HCT116 (cell line): ENCODE measurements at regions not wholly inside any gene's neighbourhood (a gene's known extent, or its start where the extent isn't known, plus 50 kb on each side); places are given as distances from the start of the nearest gene placed in this dataset.

Experiments used
- ATAC-seq: fragments of 200-7000 bp; cut with Tn5 transposase; 2 replicates; pipeline ENCODE4 v1.9.1; 2020; ENCODE audit warnings: mild to moderate bottlenecking, moderate library complexity
- BruUV-seq: library from RNA; stranded (reverse); fragments of 400-500 nt; replicated peaks from 2 replicates; lab custom pipeline; 2021; lab: Mats Ljungman, UMichigan
- CTCF ChIA-PET: fragments of 300-600 bp; sonication (Branson Sonifier 250); formaldehyde crosslinking; loops from one replicate; lab custom pipeline; 2021; ENCODE audit warnings: antibody characterized with exemption; lab: Charles Lee
- POLR2A ChIA-PET: fragments of 300-600, 350-600 bp; sonication (Branson Sonifier 250); formaldehyde crosslinking; loops from one replicate; lab custom pipeline; 2021; ENCODE audit warnings: antibody characterized with exemption; lab: Charles Lee
- RAD21 ChIA-PET, 2 experiments: fragments of 300-600 bp; sonication (Branson Sonifier 250); formaldehyde crosslinking; loops; one replicate each; lab custom pipeline; 2023; ENCODE audit warnings: low total read pairs in 2 of 2; ENCODE audit not compliant: uncharacterized antibody in 2 of 2, unreplicated experiment in 2 of 2, low non-redundant PET in 1 of 2; lab: Charles Lee
- DNase-seq: peaks from one replicate; pipeline ENCODE4 v3.0.0-alpha.2; 2010; ENCODE audit warnings: low read depth, low spot score
- H2AFZ ChIP-seq: fragments of 200-600 bp; shearing (Covaris generic), sonication (generic); 2 replicates; pipeline ENCODE4 v1.6.1; 2017; ENCODE audit warnings: low read depth, mixed run types, mixed read lengths, antibody characterized with exemption, low read length; ENCODE audit not compliant: poor library complexity, severe bottlenecking
- H3K27ac ChIP-seq: 2 replicates; pipeline ENCODE4 v1.5.1; 2012; ENCODE audit warnings: low read depth, low read length
- H3K27me3 ChIP-seq: fragments of 200-600 bp; sonication (generic); 2 replicates; pipeline ENCODE4 v1.6.1; 2016; ENCODE audit warnings: mixed run types, low read length, mixed read lengths; ENCODE audit not compliant: insufficient read depth
- H3K36me3 ChIP-seq, 2 experiments: fragments of 200-500 bp in 1 of 2; fragments of 200-600 bp in 1 of 2; sonication (Bioruptor generic) in 1 of 2; sonication (generic) in 1 of 2; 2 replicates each; pipeline versions ENCODE4 v1.5.1 to v1.6.1; 2014 to 2016; ENCODE audit warnings: low read length in 2 of 2, inconsistent platforms in 1 of 2, mixed read lengths in 1 of 2, mixed run types in 1 of 2; ENCODE audit not compliant: insufficient read depth in 2 of 2, control insufficient read depth in 1 of 2
- H3K4me1 ChIP-seq, 2 experiments: fragments of 200-600 bp in 1 of 2; sonication (generic) in 1 of 2; 2 replicates each; pipeline versions ENCODE4 v1.5.1 to v1.6.1; 2012 to 2017; ENCODE audit warnings: low read length in 2 of 2, inconsistent platforms in 1 of 2, mild to moderate bottlenecking in 1 of 2, mixed read lengths in 1 of 2, mixed run types in 1 of 2, moderate library complexity in 1 of 2; ENCODE audit not compliant: insufficient read depth in 2 of 2, control insufficient read depth in 1 of 2
- H3K4me2 ChIP-seq: fragments of 200-600 bp; sonication (generic); 2 replicates; pipeline ENCODE4 v1.6.1; 2017; ENCODE audit warnings: mixed run types, low read length, mixed read lengths
- H3K4me3 ChIP-seq, 2 experiments: fragments of 200-600 bp in 1 of 2; sonication (generic) in 1 of 2; replicated peaks in 1 of 2; 2 replicates each; pipeline ENCODE4 v1.5.1; 2011 to 2016; ENCODE audit warnings: low read length in 2 of 2, control low read depth in 1 of 2, low read depth in 1 of 2, mild to moderate bottlenecking in 1 of 2, mixed read lengths in 1 of 2, mixed run types in 1 of 2
- H3K79me2 ChIP-seq: fragments of 200-600 bp; sonication (generic); 2 replicates; pipeline ENCODE4 v1.6.1; 2017; ENCODE audit warnings: mild to moderate bottlenecking, mixed run types, low read length, moderate library complexity, mixed read lengths; ENCODE audit not compliant: insufficient read depth
- H3K9ac ChIP-seq: fragments of 200-600 bp; sonication (generic); 2 replicates; pipeline ENCODE4 v1.6.1; 2016; ENCODE audit warnings: low read length, mixed read lengths
- H3K9me2 ChIP-seq: fragments of 200-600 bp; sonication (generic), shearing (Covaris generic); 2 replicates; pipeline ENCODE4 v1.6.1; 2017; ENCODE audit warnings: mixed run types, mild to moderate bottlenecking, moderate library complexity; ENCODE audit not compliant: insufficient read depth
- H3K9me3 ChIP-seq, 2 experiments: fragments of 200-500 bp in 1 of 2; fragments of 200-600 bp in 1 of 2; sonication (Bioruptor generic) in 1 of 2; sonication (generic) in 1 of 2; 2 replicates each; pipeline ENCODE4 v1.6.1; 2014 to 2017; ENCODE audit warnings: low read length in 2 of 2, mixed read lengths in 2 of 2, inconsistent platforms in 1 of 2, low read depth in 1 of 2, mild to moderate bottlenecking in 1 of 2, mixed run types in 1 of 2, moderate library complexity in 1 of 2; ENCODE audit not compliant: control insufficient read depth in 1 of 2, insufficient read depth in 1 of 2
- H4K20me1 ChIP-seq: fragments of 200-600 bp; sonication (generic), shearing (Covaris generic); 2 replicates; pipeline ENCODE4 v1.6.1; 2017; ENCODE audit warnings: mixed run types, mild to moderate bottlenecking, moderate library complexity; ENCODE audit not compliant: insufficient read depth
- EGR1 ChIP-seq: IDR thresholded peaks from 2 replicates; pipeline ENCODE4 v1.6.1; 2012; ENCODE audit warnings: low read depth
- ELF1 ChIP-seq: IDR thresholded peaks from 2 replicates; pipeline ENCODE4 v1.6.1; 2012; ENCODE audit warnings: low read depth, borderline replicate concordance
- EZH2 ChIP-seq: fragments of 200-600 bp; sonication (generic); IDR thresholded peaks from 2 replicates; pipeline ENCODE4 v1.6.1; 2017; ENCODE audit warnings: antibody characterized with exemption, mixed run types
- EZH2phosphoT487 ChIP-seq: fragments of 200-600 bp; IDR thresholded peaks from 2 replicates; pipeline ENCODE4 v1.6.1; 2018; ENCODE audit warnings: antibody characterized with exemption, borderline replicate concordance
- FOSL1 ChIP-seq: IDR thresholded peaks from 2 replicates; pipeline ENCODE4 v1.6.1; 2012; ENCODE audit warnings: low read depth
- JUND ChIP-seq: IDR thresholded peaks from 2 replicates; pipeline ENCODE4 v1.6.1; 2012
- POLR2A ChIP-seq: IDR thresholded peaks from 2 replicates; pipeline ENCODE4 v1.7.0; 2011; ENCODE audit warnings: borderline replicate concordance; ENCODE audit not compliant: insufficient read depth, insufficient read length; ENCODE audit errors: extremely low read depth
- POLR2AphosphoS5 ChIP-seq: IDR thresholded peaks from 2 replicates; pipeline ENCODE4 v1.6.1; 2011; ENCODE audit warnings: mild to moderate bottlenecking, low read depth, low read length, moderate library complexity
- RAD21 ChIP-seq: IDR thresholded peaks from 2 replicates; pipeline ENCODE4 v1.6.1; 2012; ENCODE audit warnings: low read depth, mild to moderate bottlenecking
- SIN3A ChIP-seq: IDR thresholded peaks from 2 replicates; pipeline ENCODE4 v1.6.1; 2012; ENCODE audit warnings: low read depth
- YY1 ChIP-seq: IDR thresholded peaks from 2 replicates; pipeline ENCODE4 v1.6.1; 2011; ENCODE audit warnings: low read length, low read depth, moderate library complexity, mild to moderate bottlenecking; ENCODE audit not compliant: insufficient replicate concordance; ENCODE audit errors: extremely low read depth
- ZFX ChIP-seq: fragments of 450-650 bp; IDR thresholded peaks from 2 replicates; pipeline ENCODE4 v1.6.1; 2017
- ZNF274 ChIP-seq: fragments of 200-500 bp; sonication (Bioruptor generic); IDR thresholded peaks from 2 replicates; pipeline ENCODE4 v1.6.1; 2014; ENCODE audit warnings: mild to moderate bottlenecking, low read depth, low read length, inconsistent platforms
- intact Hi-C: fragments of 100-400 bp; cut with micrococcal nuclease; formaldehyde crosslinking; loops from 2 replicates; pipeline ENCODE4 v1.10.0; 2022
- TF ChIP-seq, protein P1 (sequence below), 3 experiments: fragments of 200-600 bp in 1 of 3; sonication (generic) in 1 of 3; IDR thresholded peaks in 2 of 3; conservative IDR thresholded peaks in 1 of 3; 2 replicates each; pipeline ENCODE4 v1.5.1; 2012 to 2017; ENCODE audit warnings: low read depth in 2 of 3, low read length in 2 of 3, antibody characterized with exemption in 1 of 3, borderline replicate concordance in 1 of 3, control low read depth in 1 of 3, mild to moderate bottlenecking in 1 of 3, mixed read lengths in 1 of 3, mixed run types in 1 of 3, moderate library complexity in 1 of 3; ENCODE audit not compliant: insufficient read depth in 1 of 3
- TF ChIP-seq, protein P2 (sequence below): IDR thresholded peaks from 2 replicates; pipeline ENCODE4 v1.6.1; 2012
- TF ChIP-seq, protein P3 (sequence below): IDR thresholded peaks from 2 replicates; pipeline ENCODE4 v1.6.1; 2012
- TF ChIP-seq, protein P4 (sequence below): IDR thresholded peaks from 2 replicates; pipeline ENCODE4 v1.6.1; 2012; ENCODE audit warnings: low read depth
- TF ChIP-seq, protein P5 (sequence below): IDR thresholded peaks from 2 replicates; pipeline ENCODE4 v1.6.1; 2011; ENCODE audit warnings: mild to moderate bottlenecking, low read length, moderate library complexity; ENCODE audit not compliant: insufficient replicate concordance; ENCODE audit errors: extremely low read depth

DNA sequence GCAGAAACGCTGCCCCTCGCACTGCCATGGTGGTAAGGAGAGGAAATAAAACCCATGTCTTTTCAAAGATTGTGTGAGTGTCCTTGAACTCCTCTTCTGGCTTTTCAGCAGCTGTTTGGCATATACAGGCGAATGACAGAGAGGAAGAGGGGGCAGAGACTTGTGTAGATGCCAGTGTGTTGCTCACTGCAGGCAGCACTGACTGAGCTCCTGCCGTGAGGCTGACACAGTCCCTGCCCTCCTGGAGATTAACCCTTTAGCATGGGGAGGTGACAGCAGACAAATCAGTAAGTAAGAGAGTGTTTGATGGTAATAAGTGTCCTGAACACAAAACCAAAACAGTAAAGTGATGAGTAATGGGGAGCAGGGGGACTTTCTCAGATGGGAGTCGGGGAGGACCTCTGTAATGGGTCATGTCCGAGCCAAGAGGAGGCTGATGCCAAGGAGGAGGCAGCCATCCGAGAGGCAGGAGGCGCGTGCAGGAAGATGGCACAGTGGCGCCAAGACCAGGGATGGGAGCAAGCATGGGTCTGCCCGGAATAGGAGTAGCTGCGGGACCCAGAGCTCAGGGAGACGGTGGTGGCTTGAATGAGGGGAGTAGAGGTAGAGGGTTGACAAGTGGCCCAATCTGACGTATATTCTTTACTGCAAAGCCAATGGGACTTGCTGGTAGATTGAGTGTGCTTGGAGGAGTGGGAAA, 182.2 kb downstream of the FOXO1 start (continued):
- no peak for TF ChIP-seq ELF1

DNA sequence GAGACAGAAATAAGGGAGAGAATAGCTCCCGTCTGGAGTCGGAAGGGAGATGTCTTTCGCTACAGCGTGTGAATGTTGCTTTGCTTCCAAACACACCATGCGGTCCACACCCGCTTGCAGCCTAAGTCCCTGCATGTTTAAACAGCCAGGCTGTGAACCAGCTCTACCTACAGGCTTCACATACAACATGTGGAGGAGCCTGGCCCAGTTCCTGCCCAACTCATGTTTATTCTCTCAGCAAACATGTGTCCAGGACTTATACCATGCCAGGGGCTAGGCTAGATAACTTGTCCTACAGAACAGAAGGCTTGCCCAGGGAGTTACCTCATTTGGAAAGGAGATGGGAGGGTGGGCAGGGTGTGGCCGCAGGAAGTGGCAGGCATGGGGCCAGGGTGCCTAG, 181.5 kb downstream of the FOXO1 start:
- CTCF ChIA-PET, result no interaction called here
- Histone ChIP-seq H3K9me3 (no peaks in the 10 kb centered on the region), H3K9me2 (no peaks in the 10 kb centered on the region), H3K4me1 (peaks cover 0 to 8% of the 10 kb centered on the region in 2 experiments; a peak in 1 of 4 replicates), H3K79me2 (no peaks in the 10 kb centered on the region), H3K27ac (no peak overlapping the region), H2AFZ (no peak overlapping the region), H3K27me3 (no peaks in the 10 kb centered on the region), H4K20me1 (no peaks in the 10 kb centered on the region), H3K4me3 (no peak overlapping the region), H3K4me2 (no peak overlapping the region), H3K36me3 (no peaks in the 10 kb centered on the region), H3K9ac (no peak overlapping the region)
- DNase-seq (no peak), ATAC-seq (no peak)
- intact Hi-C loops, result no loop called here
- RAD21 ChIA-PET, result no interaction called here
- no TSS peak for BruUV-seq
- POLR2A ChIA-PET, result no interaction called here
- TF ChIP-seq JUND, result no peak
- no peak for TF ChIP-seq EGR1
- no peak for TF ChIP-seq ZNF274
- TF ChIP-seq RAD21, result no peak
- no peak for TF ChIP-seq POLR2A
- TF ChIP-seq SIN3A, result no peak
- TF ChIP-seq POLR2AphosphoS5, result no peak
- TF ChIP-seq, protein P1, sequence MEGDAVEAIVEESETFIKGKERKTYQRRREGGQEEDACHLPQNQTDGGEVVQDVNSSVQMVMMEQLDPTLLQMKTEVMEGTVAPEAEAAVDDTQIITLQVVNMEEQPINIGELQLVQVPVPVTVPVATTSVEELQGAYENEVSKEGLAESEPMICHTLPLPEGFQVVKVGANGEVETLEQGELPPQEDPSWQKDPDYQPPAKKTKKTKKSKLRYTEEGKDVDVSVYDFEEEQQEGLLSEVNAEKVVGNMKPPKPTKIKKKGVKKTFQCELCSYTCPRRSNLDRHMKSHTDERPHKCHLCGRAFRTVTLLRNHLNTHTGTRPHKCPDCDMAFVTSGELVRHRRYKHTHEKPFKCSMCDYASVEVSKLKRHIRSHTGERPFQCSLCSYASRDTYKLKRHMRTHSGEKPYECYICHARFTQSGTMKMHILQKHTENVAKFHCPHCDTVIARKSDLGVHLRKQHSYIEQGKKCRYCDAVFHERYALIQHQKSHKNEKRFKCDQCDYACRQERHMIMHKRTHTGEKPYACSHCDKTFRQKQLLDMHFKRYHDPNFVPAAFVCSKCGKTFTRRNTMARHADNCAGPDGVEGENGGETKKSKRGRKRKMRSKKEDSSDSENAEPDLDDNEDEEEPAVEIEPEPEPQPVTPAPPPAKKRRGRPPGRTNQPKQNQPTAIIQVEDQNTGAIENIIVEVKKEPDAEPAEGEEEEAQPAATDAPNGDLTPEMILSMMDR (IDR thresholded peaks at IDR 0.05 in 2 of 3, conservative IDR thresholded peaks at IDR 0.05 in 1 of 3; ENCODE audit: borderline replicate concordance in 1 of 3, insufficient read depth in 1 of 3, low read depth in 2 of 3, low read length in 2 of 3), result no peak
- no peak for TF ChIP-seq ZFX
- TF ChIP-seq, protein P2, sequence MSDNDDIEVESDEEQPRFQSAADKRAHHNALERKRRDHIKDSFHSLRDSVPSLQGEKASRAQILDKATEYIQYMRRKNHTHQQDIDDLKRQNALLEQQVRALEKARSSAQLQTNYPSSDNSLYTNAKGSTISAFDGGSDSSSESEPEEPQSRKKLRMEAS, result no peak
- TF ChIP-seq, protein P3, sequence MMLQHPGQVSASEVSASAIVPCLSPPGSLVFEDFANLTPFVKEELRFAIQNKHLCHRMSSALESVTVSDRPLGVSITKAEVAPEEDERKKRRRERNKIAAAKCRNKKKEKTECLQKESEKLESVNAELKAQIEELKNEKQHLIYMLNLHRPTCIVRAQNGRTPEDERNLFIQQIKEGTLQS, result no peak
- TF ChIP-seq, protein P4, sequence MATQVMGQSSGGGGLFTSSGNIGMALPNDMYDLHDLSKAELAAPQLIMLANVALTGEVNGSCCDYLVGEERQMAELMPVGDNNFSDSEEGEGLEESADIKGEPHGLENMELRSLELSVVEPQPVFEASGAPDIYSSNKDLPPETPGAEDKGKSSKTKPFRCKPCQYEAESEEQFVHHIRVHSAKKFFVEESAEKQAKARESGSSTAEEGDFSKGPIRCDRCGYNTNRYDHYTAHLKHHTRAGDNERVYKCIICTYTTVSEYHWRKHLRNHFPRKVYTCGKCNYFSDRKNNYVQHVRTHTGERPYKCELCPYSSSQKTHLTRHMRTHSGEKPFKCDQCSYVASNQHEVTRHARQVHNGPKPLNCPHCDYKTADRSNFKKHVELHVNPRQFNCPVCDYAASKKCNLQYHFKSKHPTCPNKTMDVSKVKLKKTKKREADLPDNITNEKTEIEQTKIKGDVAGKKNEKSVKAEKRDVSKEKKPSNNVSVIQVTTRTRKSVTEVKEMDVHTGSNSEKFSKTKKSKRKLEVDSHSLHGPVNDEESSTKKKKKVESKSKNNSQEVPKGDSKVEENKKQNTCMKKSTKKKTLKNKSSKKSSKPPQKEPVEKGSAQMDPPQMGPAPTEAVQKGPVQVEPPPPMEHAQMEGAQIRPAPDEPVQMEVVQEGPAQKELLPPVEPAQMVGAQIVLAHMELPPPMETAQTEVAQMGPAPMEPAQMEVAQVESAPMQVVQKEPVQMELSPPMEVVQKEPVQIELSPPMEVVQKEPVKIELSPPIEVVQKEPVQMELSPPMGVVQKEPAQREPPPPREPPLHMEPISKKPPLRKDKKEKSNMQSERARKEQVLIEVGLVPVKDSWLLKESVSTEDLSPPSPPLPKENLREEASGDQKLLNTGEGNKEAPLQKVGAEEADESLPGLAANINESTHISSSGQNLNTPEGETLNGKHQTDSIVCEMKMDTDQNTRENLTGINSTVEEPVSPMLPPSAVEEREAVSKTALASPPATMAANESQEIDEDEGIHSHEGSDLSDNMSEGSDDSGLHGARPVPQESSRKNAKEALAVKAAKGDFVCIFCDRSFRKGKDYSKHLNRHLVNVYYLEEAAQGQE, result no peak
- TF ChIP-seq ELF1, result no peak
- no peak for TF ChIP-seq FOSL1
- no peak for TF ChIP-seq EZH2phosphoT487
- TF ChIP-seq, protein P5, sequence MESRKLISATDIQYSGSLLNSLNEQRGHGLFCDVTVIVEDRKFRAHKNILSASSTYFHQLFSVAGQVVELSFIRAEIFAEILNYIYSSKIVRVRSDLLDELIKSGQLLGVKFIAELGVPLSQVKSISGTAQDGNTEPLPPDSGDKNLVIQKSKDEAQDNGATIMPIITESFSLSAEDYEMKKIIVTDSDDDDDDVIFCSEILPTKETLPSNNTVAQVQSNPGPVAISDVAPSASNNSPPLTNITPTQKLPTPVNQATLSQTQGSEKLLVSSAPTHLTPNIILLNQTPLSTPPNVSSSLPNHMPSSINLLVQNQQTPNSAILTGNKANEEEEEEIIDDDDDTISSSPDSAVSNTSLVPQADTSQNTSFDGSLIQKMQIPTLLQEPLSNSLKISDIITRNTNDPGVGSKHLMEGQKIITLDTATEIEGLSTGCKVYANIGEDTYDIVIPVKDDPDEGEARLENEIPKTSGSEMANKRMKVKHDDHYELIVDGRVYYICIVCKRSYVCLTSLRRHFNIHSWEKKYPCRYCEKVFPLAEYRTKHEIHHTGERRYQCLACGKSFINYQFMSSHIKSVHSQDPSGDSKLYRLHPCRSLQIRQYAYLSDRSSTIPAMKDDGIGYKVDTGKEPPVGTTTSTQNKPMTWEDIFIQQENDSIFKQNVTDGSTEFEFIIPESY, result no peak
- no peak for TF ChIP-seq EZH2
- TF ChIP-seq YY1, result no peak
